Adipose tissue (tissue), 3 donors: ENCODE measurements at regions not wholly inside any gene's neighbourhood (a gene's known extent, or its start where the extent isn't known, plus 50 kb on each side); places are given as distances from the start of the nearest gene placed in this dataset.

ENCODE experiments used
- H3K27ac ChIP-seq: one replicate; pipeline ENCODE4 v1.5.1; 2013; ENCODE audit warnings: low read depth, low read length
- WGBS, 3 donors: extraction: QIAGEN DNeasy Blood & Tissue Kit; methylation state at CpG; one replicate each; pipeline ENCODE4 v1.1.7; 2013; 5-methylcytosine and 5-hydroxymethylcytosine counted together
- donor health status: healthy with polysubstance abuse.
- donor health status: Bipolar disorder and iron deficiency.
- donor health status: healthy.

GRCh38 chr1:14294860-14295536 lies 303.5 kb upstream of the KAZN start:
- 52 to 81% (median 72%) methylated on average over 3 of the region's 3 CpGs for WGBS, 3 donors
- no peak overlapping the region for H3K27ac ChIP-seq

GRCh38 chr1:14296795-14297194 lies 301.7 kb upstream of the KAZN start:
- WGBS, 3 donors = 74 to 83% (median 78%) methylated on average over 3 of the region's 3 CpGs
- H3K27ac ChIP-seq = no peak overlapping the region

GRCh38 chr1:14297356-14297755 lies 301.1 kb upstream of the KAZN start:
- 66 to 78% (median 74%) methylated on average over 3 of the region's 3 CpGs for WGBS, 3 donors

GRCh38 chr1:14298806-14299205 lies 299.7 kb upstream of the KAZN start:
- WGBS, 3 donors = 74 to 80% (median 74%) methylated on average over 5 of the region's 5 CpGs
- no peak overlapping the region for H3K27ac ChIP-seq

More at GRCh38 chr1:14297356-14297755, 301.1 kb upstream of the KAZN start:
- no peak overlapping the region for H3K27ac ChIP-seq

GRCh38 chr1:14300991-14301703 lies 297.3 kb upstream of the KAZN start:
- WGBS, 3 donors = 72 to 73% (median 73%) methylated on average over 9 of the region's 9 CpGs
- H3K27ac ChIP-seq = no peak overlapping the region

- 76 to 86% (median 85%) methylated on average over 4 of the region's 4 CpGs for WGBS, 3 donors
- no peak overlapping the region for H3K27ac ChIP-seq
Measured at GRCh38 chr1:14301704-14302024, 296.8 kb upstream of the KAZN start.

- H3K27ac ChIP-seq = no peak overlapping the region
- 70 to 85% (median 84%) methylated on average over 3 of the region's 3 CpGs for WGBS, 3 donors
Measured at GRCh38 chr1:14302025-14302424, 296.5 kb upstream of the KAZN start.

- 69 to 87% (median 78%) methylated on average over 5 of the region's 5 CpGs for WGBS, 3 donors
Measured at GRCh38 chr1:14303011-14303410, 295.5 kb upstream of the KAZN start.

GRCh38 chr1:14304381-14304865 lies 294.1 kb upstream of the KAZN start:
- H3K27ac ChIP-seq = no peak overlapping the region
- 51 to 63% (median 58%) methylated on average over 7 of the region's 7 CpGs for WGBS, 3 donors

More at GRCh38 chr1:14303011-14303410, 295.5 kb upstream of the KAZN start:
- no peak overlapping the region for H3K27ac ChIP-seq

GRCh38 chr1:14308460-14308859 lies 290.0 kb upstream of the KAZN start:
- no peak overlapping the region for H3K27ac ChIP-seq
- WGBS, 3 donors = 58 to 84% (median 84%) methylated on average over 2 of the region's 2 CpGs

GRCh38 chr1:14309984-14310383 lies 288.5 kb upstream of the KAZN start:
- no peak overlapping the region for H3K27ac ChIP-seq
- 89 to 93% (median 90%) methylated on average over 3 of the region's 3 CpGs for WGBS, 3 donors

- WGBS, 3 donors = 87 to 94% (median 91%) methylated on average over 9 of the region's 9 CpGs
- no peak overlapping the region for H3K27ac ChIP-seq
Measured at GRCh38 chr1:14310476-14310875, 288.0 kb upstream of the KAZN start.

- 58 to 62% (median 60%) methylated on average over 1 of the region's 1 CpG for WGBS, 3 donors
- no peak overlapping the region for H3K27ac ChIP-seq
Measured at GRCh38 chr1:14313731-14314431, 284.6 kb upstream of the KAZN start.

GRCh38 chr1:14318830-14319229 lies 279.7 kb upstream of the KAZN start:
- H3K27ac ChIP-seq = no peak overlapping the region
- whole genome bisulfite sequencing, 3 donors = 70 to 98% (median 92%) methylated on average over 1 of the region's 1 CpG

GRCh38 chr1:14320518-14320917 lies 278.0 kb upstream of the KAZN start:
- no peak overlapping the region for H3K27ac ChIP-seq
- 61 to 70% (median 69%) methylated on average over 2 of the region's 2 CpGs for WGBS, 3 donors

GRCh38 chr1:14320986-14321385 lies 277.5 kb upstream of the KAZN start:
- 75 to 80% (median 78%) methylated on average over 8 of the region's 8 CpGs for WGBS, 3 donors
- no peak overlapping the region for H3K27ac ChIP-seq

GRCh38 chr1:14321422-14321821 lies 277.1 kb upstream of the KAZN start:
- H3K27ac ChIP-seq = no peak overlapping the region
- WGBS, 3 donors = 44 to 56% (median 54%) methylated on average over 1 of the region's 1 CpG

GRCh38 chr1:14323568-14324247 lies 274.8 kb upstream of the KAZN start:
- H3K27ac ChIP-seq = no peak overlapping the region
- 40 to 53% (median 50%) methylated on average over 2 of the region's 2 CpGs for WGBS, 3 donors

GRCh38 chr1:14324248-14324630 lies 274.2 kb upstream of the KAZN start:
- WGBS, 3 donors = 47 to 51% (median 49%) methylated on average over 2 of the region's 2 CpGs
- no peak overlapping the region for H3K27ac ChIP-seq
